ENCODE measurements at regions not wholly inside any gene's neighbourhood (a gene's known extent, or its start where the extent isn't known, plus 50 kb on each side); places are given as distances from the start of the nearest gene placed in this dataset.

DNA sequence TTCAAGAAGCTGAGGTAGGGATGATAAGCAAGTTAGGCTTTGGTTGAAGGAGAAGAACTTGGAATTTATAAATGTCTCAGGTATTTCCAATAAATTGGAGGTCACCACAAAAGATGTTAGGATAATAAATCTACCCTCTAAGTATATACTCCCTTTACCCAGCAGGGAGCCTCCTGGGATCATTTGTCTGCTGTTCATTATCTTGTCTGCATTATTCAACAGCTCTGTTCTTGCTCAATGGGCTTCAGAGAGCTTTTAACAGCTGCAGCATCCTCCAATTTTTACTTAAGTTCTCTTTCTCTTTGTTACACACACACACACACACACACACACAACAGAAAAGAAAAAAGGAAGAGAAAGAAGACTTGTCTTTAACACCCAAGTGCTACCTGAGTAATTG, 51.7 kb upstream of the VPS13A start:
- in situ Hi-C loops (cut with MboI; ENCODE audit: low pct_ligation_motif_present in 1 of 4, low pct_unique_long_range_greater_than_20kb in 1 of 4, low sequenced_read_pairs in 3 of 4) (loop anchor here in 1 of 4 donors (25.0 kb wide), 1 partner anchor 363 kb away; the partner anchor contains the start of gene PCA3), intact Hi-C loops (cut with DNase I; ENCODE audit: low total_unique reads) (no loop called here)
- Histone ChIP-seq H3K9me3 (no peaks in the 10 kb centered on the region), H3K36me3 (no peaks in the 10 kb centered on the region), H3K4me1 (no peaks in the 10 kb centered on the region), H3K4me3 (no peak overlapping the region), H3K27me3 (peaks cover 37% of the 10 kb centered on the region), H3K27ac (no peak overlapping the region)
- no peak for TF ChIP-seq EP300 (IDR thresholded peaks at IDR 0.05; ENCODE audit: low read depth)
- TF ChIP-seq, protein P1, sequence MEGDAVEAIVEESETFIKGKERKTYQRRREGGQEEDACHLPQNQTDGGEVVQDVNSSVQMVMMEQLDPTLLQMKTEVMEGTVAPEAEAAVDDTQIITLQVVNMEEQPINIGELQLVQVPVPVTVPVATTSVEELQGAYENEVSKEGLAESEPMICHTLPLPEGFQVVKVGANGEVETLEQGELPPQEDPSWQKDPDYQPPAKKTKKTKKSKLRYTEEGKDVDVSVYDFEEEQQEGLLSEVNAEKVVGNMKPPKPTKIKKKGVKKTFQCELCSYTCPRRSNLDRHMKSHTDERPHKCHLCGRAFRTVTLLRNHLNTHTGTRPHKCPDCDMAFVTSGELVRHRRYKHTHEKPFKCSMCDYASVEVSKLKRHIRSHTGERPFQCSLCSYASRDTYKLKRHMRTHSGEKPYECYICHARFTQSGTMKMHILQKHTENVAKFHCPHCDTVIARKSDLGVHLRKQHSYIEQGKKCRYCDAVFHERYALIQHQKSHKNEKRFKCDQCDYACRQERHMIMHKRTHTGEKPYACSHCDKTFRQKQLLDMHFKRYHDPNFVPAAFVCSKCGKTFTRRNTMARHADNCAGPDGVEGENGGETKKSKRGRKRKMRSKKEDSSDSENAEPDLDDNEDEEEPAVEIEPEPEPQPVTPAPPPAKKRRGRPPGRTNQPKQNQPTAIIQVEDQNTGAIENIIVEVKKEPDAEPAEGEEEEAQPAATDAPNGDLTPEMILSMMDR (IDR thresholded peaks at IDR 0.05) = no peak
- no peak for DNase-seq

DNA sequence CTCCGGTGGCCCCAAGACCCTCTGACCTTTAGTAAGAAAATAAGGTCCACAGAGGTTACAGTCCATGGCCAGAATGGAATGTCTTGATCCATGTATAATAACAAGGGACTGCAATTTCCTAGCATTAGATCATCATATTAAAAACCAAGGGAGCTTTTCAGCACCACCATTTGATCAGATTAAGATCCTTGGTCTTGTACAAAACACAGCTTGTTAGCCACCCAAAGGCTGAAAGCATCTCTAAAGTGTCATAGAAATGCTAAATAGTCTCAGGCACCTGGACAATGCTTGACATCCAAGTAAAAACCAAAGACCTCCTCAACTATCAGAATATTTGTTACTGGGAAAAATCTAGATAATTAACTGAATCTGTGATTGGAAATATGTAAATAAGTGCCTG, 50.3 kb upstream of the VPS13A start:
- in situ Hi-C loops (cut with MboI; ENCODE audit: low pct_ligation_motif_present in 1 of 4, low pct_unique_long_range_greater_than_20kb in 1 of 4, low sequenced_read_pairs in 3 of 4) = loop anchor here in 1 of 4 donors (25.0 kb wide), 1 partner anchor 365 kb away; the partner anchor contains the start of gene PCA3
- 91 to 100% methylated on average over 1 of the region's 1 CpG for WGBS, 2 donors (ENCODE audit: low coverage in 1 of 2)

More for the DNA sequence above, 50.3 kb upstream of the VPS13A start:
- no peak for DNase-seq
- TF ChIP-seq EP300 (IDR thresholded peaks at IDR 0.05; ENCODE audit: low read depth) (no peak), POLR2AphosphoS5 (IDR thresholded peaks at IDR 0.05) (no peak), POLR2A (IDR thresholded peaks at IDR 0.05) (no peak)
- TF ChIP-seq, protein P1 (IDR thresholded peaks at IDR 0.05) = no peak
- H3K9me3 ChIP-seq = no peaks in the 10 kb centered on the region
- peaks cover 45% of the 10 kb centered on the region for H3K27me3 ChIP-seq
- intact Hi-C loops (cut with DNase I; ENCODE audit: low total_unique reads) = no loop called here
- H3K27ac ChIP-seq = no peak overlapping the region
- H3K4me1 ChIP-seq = no peaks in the 10 kb centered on the region
- no peak overlapping the region for H3K4me3 ChIP-seq
- no peaks in the 10 kb centered on the region for H3K36me3 ChIP-seq

All from transverse colon (tissue), 4 donors.